HG02798 (cell line): ENCODE measurements at regions not wholly inside any gene's neighbourhood (a gene's known extent, or its start where the extent isn't known, plus 50 kb on each side); places are given as distances from the start of the nearest gene placed in this dataset.
"Not testable (repeated sequence)": the region's sequence is repeated elsewhere in the genome, so short reads cannot be mapped to it uniquely, and the experiment has no call there.

Experiments used
- ATAC-seq: cut with Tn5 transposase; IDR thresholded peaks from one replicate; pipeline ENCODE4 v1.9.1; 2021; ENCODE audit warnings: mild to moderate bottlenecking; ENCODE audit not compliant: unreplicated experiment, poor library complexity

DNA sequence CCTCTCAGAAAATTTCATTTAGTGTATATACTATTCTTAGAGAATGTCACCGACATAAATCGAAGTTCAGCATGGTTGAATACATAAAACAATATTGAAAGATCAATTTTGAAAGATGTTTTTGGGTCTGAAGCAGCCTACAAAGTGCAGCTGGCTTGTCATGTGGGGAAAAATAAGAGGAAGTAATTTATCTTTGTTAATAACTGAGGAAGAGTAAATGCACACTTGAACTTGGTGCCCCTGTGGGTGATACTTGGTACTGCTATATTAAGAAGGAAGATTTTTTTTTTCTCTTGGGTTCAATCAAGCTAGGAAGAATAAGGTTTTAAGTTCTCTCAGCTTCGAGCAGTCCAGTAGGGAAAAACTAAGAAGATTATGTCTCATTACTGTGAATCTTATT, 661.3 kb downstream of the RPL10L start:
- no peak for ATAC-seq

DNA sequence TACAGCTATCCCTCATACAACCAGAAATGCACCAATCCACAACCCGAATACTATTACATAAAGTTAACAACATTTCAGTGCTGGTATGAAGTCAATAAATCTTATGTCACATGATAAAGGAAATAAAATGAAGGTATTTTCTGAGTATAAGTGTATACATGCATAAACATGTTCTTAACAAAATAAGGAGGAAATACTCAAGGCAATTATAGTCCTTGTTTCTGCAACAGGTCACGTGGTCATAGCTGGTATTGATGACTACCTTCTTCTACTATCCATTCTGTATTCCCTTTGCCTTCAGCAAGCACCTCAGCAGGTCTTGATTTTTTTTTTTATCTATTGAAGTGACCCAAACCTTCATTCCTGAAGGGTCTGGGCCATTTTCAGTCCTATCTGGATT, 675.6 kb downstream of the RPL10L start:
- ATAC-seq: no peak

DNA sequence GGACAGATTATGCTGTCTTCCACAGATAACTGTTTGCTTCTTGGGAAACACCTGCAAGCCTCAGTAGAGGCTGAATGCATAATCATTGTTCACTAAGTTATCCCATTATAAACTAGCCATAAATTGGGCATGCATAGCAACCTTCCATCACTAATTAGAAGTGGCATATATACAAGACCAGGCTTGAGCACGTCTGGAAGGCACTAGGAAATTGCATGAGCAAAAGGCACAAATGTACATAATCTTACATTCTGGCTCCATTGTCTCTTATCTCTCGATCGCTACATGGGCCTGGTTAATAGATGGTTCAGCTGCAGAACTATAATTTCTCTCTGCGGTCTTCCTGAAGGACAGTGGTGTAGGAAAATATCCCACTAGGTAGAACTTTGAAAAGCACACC, 679.2 kb downstream of the RPL10L start:
- ATAC-seq: no peak

DNA sequence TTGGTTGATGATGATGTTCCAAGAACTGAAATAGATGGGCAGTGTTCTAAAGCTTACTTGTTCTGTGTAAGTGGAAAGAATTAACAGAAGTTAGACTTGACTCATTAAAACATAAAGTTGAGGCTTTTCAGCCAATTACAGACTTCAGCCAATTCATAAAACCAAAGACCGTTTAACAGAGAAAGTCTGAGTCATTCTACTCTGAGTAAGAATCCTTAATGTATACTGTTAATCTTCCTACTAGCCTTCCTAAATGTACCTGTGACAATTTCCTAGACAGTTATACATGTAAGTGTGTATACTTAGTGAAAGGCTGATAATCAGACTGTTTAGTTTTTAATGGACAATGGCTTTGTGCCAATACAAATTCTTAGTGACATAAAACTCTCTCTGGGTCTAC, 681.0 kb downstream of the RPL10L start:
- ATAC-seq: no peak

DNA sequence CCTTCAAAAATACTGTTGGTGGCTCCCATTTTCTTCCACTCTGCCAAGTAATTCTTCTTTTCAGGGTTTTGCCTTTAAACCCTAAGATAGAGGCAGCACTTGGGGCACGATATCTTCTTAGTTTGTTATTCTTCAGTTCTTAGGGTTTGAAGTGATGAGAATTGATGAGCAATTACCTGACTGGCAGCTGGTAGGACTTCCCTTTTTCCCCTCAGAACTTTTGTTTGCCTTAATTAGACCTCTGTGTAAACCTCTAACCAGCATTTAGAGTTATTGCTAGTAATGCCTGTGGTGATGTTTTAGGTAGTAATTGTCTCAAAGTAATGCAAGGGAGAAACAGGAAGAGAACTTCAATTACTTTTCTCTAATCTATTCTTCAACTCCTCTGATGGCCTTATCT, 683.5 kb downstream of the RPL10L start:
- ATAC-seq: no peak

DNA sequence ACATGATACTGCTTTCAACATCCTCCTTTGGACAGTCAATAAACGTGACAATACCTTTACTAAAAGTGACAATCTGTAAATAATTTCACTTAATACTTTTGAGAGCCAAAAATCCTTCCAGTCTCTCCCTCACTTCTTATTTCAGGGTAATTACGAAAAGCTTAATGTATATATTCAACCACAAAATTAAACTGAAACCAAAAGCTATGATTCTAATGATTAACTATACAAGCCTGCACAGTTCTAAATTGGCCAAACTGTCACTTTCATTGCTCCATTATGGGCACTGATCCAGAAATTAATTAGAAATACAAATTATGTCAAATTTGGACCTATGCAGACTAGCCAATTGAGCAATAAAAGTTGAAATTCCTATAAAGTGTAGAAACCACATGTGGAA, 696.5 kb upstream of the MIS18BP1 start:
- no peak for ATAC-seq

DNA sequence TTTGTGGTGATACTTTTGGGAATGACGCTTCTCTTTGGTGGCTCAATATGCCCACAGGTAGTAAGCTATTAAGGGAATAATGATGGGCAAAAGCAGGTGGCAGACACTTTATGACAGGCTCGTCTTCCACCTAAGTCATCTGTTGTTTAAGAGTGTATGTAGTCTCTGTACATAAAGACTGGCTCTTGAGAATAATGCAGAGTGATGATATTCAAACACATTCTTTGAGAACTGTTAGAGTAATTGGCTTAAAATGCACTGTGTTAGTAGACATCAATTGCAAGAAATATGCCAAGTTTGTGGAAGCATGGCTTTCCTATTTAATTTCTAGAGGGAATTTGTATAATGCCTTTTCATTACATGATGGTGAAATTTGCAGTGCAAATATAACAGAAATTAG, 694.8 kb upstream of the MIS18BP1 start:
- ATAC-seq: no peak

DNA sequence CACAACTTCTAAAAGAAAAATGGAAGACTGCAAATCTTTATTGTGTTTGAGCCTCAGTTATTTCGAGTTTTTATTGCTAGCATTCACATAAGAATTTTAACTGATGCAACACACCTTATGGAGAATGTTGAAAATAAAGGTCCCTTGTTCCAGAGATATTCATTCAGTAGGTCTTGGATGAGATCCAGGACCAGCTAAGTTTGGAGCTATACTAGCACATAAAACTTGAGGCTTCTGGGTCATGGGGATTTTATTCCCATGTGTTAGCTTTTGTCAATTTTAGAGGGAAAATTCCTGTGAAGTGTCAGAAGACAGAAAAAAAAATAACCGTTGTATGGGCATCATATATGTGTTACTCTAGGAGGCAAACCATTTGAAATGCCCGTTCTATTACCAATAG, 693.2 kb upstream of the MIS18BP1 start:
- ATAC-seq: no peak

DNA sequence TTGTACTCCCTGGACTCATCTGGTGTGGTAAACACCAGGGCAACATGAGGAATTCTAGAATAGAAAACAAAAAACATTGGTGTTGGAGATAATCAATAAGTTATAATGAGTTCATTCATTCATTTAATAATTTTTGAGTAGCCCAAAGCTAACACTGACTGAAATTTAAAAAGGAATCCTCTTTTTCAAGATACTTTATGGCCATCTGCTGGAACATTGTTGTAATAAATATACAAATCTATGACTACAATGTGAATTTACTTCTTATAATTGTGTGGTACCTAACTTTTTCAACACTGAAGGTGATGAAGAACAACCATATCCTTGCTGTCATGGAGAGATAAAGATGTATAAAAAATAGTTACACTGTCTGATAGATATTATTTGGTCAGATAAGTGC, 687.3 kb upstream of the MIS18BP1 start:
- no peak for ATAC-seq

DNA sequence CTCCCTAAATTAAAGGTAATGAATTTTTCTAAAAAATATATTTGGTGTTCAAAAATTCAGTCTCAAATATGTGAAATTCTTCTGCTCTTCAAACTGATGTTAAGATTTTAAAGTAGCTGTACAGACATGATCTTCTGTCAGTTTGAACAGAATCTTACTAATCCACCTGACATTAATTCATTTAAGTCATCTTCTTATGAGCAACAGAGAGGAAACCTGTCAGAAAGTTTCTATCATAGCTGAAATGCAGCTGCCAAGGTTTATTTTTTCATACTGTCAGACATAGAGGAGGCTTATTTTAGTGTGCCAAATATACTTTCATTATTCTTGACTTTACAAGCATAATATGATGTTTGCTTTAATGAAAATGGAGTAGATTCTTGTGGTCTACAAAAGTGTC, 686.6 kb upstream of the MIS18BP1 start:
- ATAC-seq: no peak

DNA sequence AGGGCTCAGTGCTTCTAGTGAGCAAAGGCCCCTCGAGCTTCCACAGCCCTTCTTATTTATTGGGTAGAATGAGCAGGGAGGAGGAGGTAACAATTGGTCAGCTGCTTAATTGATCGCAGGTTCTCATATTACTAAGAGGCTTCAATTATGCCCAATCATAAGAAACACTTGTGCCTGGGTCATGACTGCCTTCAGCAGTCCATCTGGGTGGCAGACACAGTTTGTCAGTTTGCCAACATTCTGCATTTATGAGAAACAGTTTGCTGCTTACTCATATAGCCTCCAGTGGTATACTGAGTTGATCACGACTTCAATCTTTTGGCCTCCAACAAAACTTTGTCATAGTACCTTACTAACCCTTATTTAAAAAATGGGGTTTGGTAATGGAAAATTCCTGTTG, 667.0 kb upstream of the MIS18BP1 start:
- ATAC-seq: not testable (repeated sequence)

DNA sequence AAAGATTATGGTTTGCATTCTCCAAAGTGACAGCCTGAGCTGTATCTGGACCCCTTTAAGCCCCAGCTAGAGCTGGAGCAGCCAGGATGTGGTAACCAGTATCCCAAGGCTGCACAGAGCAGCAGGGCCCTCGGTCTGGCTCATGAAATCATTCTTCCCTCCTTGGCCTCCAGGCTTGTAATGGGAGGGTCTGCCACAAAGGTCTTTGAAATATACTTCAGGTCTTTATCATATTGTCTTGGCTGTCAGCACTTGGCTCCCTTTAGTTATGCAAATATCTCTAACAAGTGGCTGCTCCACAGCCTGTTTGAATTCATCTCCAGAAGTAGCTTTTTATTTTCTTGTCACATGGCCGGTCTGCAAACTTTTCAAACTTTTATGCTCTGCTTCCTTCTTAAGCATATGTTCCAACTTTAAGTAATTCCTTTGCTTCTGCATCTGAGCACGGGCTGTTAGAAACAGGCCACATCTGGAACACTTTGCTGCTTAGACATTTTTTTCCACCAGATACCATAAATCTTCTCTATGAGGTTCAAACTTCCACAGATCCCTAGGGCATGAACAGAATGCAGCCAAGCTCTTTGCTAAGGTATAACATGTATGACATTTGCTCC, 663.4 kb upstream of the MIS18BP1 start:
- no peak for ATAC-seq

DNA sequence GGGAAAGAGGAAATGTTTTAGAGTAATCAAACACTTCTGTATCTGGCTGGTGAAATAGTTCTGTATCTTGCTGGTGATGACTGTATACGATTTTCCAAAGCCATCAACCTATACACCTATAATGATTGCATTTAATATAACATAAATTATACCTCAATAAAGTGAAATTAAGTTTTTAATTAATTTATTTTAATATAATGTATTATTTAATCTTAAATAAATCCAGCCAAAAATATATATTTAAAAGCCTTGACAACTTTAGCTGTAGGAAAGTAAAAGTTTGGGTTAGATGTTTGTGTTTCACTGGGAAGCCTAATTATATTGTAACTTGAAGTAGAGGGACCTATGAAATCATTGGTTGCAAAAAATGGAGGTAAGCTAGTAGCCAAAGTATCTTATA, 654.8 kb upstream of the MIS18BP1 start:
- no peak for ATAC-seq

DNA sequence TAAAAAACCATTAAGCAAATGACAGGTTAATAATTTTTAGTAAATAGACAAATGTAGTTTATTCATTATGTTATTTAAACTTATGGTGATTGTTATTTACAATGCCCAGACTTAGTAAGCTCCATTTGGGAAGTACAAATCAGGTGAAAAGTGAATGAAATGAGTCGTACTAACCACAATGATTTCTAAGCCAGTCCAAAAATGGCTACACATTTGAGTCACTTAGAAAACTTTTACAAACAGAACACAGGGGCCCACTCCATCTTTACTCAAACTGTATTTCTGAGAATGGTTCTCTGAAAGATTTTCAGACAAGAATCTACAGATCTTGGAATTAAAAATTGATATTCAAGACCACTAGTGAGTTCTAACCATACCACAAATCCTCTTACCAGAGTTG, 653.3 kb upstream of the MIS18BP1 start:
- ATAC-seq: no peak

DNA sequence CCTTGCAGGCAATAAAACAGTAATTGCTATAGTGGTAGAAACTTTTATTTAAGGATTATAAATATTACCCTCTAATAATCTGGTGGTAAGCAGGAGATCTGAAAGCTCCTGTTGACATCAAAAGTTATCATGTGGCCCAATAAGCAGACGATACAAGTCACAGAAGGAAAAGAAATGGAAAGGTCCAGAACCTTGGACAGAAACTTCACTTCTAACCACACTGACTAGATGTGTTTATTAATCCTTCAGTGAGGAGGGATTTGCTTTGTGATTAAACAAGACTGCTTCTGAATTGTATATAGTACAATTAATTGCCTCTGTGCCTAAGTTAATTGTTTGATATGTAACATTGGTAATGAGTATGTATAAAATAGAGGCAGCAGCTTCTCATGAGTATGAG, 652.7 kb upstream of the MIS18BP1 start:
- ATAC-seq: no peak

DNA sequence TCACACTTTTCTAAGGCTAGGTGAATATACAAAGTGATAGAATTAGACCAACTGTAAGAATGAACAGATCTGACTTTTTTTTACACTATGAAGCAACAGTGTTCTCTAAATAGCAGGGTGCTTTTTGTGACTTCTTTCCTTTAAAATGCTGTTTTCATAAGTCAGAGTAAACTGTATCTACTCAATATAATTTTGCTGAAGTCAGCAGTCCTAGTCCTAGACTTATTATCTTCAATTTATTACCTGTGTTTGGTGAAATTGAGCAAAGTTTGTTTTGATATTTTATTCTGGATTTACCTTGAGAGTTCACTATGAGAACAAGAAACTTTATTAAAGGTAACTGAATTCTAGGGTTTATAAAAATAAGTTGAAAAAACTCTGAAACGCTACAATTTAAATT, 651.3 kb upstream of the MIS18BP1 start:
- ATAC-seq: no peak

DNA sequence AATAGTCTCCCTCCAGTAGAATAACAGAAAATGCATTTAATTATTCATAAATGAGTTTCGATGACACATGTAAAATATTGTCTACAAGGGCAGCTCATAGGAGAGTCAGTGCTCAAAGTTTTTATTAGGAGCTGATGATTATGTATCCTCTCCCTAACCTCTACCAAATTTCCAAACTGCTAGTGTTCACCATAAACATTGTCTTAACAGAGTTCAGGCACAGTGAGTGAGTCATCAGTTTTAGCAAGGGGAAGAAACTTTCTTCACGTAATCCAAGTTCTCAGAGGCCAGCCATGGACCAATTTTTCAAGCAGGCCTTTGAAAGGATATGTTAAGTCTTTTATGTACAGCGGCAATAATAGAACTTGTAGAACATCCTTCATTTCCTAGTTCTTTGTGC, 649.2 kb upstream of the MIS18BP1 start:
- ATAC-seq: no peak

DNA sequence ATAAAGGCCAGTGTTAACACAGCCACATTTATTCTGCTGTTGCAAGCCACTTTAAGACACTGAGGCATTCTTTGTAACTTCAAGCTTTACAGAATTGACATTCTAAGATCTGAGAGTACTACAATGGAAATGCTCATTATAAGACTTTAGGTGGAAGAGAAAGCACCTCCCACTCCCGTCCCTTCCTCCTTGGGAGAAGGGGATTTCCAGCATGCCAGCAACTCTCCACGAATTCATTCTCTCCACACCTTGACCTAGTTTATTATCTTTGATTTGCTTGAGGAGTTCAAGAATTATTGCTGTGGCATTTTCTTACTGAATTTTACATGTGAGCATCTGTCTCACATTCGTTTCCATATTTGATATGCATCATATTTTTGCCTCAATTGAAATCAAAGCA, 644.4 kb upstream of the MIS18BP1 start:
- ATAC-seq: no peak

DNA sequence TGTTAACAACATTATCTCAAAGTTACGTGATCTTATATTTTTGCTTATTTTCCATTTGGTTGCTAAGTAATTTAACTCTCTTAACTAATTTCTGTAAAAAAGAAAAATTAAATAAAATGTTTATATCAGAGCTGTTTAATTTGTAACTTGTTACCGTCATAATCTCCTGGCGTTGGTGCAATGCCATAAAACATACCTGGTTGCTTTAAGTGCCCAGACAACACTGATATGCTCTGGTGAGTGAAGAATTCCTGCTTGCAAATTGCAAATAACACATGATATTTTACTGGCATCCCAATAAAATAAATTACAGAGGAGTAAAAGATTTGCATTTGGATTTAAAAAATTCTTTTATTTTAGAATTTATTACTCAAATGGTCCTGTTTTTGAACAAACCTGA, 640.1 kb upstream of the MIS18BP1 start:
- ATAC-seq: no peak

DNA sequence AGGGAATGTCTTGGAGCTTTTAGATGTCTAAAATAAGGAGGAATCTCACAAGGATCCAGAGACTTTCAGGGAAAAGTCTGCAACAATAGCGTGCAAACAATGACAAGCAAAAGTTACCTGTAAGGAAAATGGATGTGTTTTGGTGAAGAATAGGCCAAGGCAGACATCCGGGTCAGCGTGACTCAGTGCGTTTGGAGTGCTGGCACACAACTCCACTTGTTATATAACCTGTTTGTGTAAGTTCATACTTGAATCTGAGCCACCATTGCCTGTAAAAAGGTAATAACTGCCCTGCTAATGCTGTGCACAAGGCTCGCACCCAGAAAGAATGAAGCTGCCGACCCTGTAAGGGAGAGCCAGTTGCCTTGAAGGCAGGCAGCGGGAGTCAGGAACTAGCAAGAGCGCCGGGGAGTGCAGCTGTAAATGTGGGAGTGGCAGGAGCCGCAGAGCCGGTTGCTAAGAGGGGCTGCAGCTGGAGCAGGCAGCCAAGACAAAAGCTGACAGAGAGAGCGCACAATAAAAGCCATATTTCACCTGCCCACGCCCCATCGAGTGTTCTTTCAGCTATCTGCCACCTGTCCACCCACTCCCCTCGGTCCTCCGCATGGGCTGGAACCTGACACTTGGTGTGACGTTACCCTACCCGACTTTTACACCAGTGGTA, 638.5 kb upstream of the MIS18BP1 start:
- no peak for ATAC-seq

DNA sequence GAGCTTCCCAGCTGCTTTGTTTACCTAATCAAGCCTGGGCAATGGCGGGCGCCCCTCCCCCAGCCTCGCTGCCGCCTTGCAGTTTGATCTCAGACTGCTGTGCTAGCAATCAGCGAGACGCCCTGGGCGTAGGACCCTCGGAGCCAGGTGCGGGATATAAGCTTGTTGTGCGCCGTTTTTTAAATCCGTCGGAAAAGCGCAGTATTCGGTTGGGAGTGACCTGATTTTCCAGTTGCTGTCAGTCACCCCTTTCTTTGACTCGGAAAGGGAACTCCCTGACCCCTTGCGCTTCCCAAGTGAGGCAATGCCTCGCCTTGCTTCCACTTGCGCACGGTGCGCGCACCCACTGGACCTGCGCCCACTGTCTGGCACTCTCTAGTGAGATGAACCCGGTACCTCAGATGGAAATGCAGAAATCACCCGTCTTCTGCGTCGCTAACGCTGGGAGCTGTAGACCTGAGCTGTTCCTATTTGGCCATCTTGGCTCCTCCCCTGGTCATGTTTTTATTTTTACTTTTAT, 635.8 kb upstream of the MIS18BP1 start:
- not testable (repeated sequence) for ATAC-seq

DNA sequence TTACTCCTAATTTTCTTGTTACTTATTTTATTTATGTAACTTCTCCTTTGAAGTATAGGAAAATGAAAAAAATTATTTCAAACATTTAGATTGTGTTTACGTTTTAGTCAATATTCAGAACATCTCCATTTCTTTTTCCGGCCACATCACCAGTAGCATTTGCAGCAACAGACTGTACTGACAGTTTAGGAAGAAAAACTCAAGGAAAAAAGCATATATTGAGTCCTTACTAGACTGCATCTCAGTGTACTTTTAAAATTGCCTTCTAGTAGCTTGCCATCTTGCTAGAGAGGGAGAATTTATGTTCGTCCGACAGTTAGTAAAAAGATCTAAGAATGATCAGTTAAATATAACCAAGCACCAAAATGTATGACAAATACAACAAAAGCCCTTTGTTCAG, 625.0 kb upstream of the MIS18BP1 start:
- ATAC-seq: no peak
